ENCODE measurements at regions not wholly inside any gene's neighbourhood (a gene's known extent, or its start where the extent isn't known, plus 50 kb on each side); places are given as distances from the start of the nearest gene placed in this dataset.

GRCh38 chr3:69669070-69669469 is 70.2 kb upstream of the MITF start:
- TF ChIP-seq CTCF (IDR thresholded peaks at IDR 0.05; ENCODE audit: low read depth, low read length, poor library complexity, severe bottlenecking) (no peak), EZH2phosphoT487 (IDR thresholded peaks at IDR 0.05; ENCODE audit: borderline replicate concordance, low read length) (no peak)

All from DOHH2 (cell line).